ENCODE measurements at regions not wholly inside any gene's neighbourhood (a gene's known extent, or its start where the extent isn't known, plus 50 kb on each side); places are given as distances from the start of the nearest gene placed in this dataset.

- TF ChIP-seq RFX5 (IDR thresholded peaks at IDR 0.05; ENCODE audit: low read depth, low read length) (no peak), SMC3 (IDR thresholded peaks at IDR 0.05; ENCODE audit: low read depth, low read length) (no peak), MAFK (IDR thresholded peaks at IDR 0.05; ENCODE audit: low read depth, low read length) (no peak), MXI1 (IDR thresholded peaks at IDR 0.05; ENCODE audit: borderline replicate concordance, low read depth, low read length) (no peak), FOS (IDR thresholded peaks at IDR 0.05; ENCODE audit: low read depth, low read length) (no peak), CEBPB (IDR thresholded peaks at IDR 0.05; ENCODE audit: low read depth, low read length) (no peak), MAZ (IDR thresholded peaks at IDR 0.05; ENCODE audit: borderline replicate concordance, low read depth, low read length) (no peak), RAD21 (IDR thresholded peaks at IDR 0.05; ENCODE audit: low read length) (no peak), CTCF (conservative IDR thresholded peaks at IDR 0.05; ENCODE audit: low read depth, low read length) (no peak), RCOR1 (IDR thresholded peaks at IDR 0.05; ENCODE audit: insufficient replicate concordance, low read length) (no peak), CHD1 (IDR thresholded peaks at IDR 0.05; ENCODE audit: low read depth, low read length) (no peak), NFE2L2 (IDR thresholded peaks at IDR 0.05; ENCODE audit: low read depth, low read length) (no peak), POLR2A (IDR thresholded peaks at IDR 0.05; ENCODE audit: low read depth, low read length) (no peak), BHLHE40 (IDR thresholded peaks at IDR 0.05; ENCODE audit: low read depth, low read length) (no peak)
- TF ChIP-seq, protein P1, sequence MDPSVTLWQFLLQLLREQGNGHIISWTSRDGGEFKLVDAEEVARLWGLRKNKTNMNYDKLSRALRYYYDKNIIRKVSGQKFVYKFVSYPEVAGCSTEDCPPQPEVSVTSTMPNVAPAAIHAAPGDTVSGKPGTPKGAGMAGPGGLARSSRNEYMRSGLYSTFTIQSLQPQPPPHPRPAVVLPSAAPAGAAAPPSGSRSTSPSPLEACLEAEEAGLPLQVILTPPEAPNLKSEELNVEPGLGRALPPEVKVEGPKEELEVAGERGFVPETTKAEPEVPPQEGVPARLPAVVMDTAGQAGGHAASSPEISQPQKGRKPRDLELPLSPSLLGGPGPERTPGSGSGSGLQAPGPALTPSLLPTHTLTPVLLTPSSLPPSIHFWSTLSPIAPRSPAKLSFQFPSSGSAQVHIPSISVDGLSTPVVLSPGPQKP (IDR thresholded peaks at IDR 0.05; ENCODE audit: borderline replicate concordance, low read depth, low read length): no peak
- TF ChIP-seq, protein P2, sequence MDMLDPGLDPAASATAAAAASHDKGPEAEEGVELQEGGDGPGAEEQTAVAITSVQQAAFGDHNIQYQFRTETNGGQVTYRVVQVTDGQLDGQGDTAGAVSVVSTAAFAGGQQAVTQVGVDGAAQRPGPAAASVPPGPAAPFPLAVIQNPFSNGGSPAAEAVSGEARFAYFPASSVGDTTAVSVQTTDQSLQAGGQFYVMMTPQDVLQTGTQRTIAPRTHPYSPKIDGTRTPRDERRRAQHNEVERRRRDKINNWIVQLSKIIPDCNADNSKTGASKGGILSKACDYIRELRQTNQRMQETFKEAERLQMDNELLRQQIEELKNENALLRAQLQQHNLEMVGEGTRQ (IDR thresholded peaks at IDR 0.05; ENCODE audit: low read depth, low read length): no peak
- POLR2A ChIA-PET (ENCODE audit: unreplicated experiment): no interaction called here
- in situ Hi-C loops (cut with MboI; ENCODE audit: low sequenced_read_pairs): no loop called here
These were observed 1755.2 kb downstream of the C4orf33 start for GRCh38 chr4:130851107-130851506.

More at GRCh38 chr4:130851107-130851506, 1755.2 kb downstream of the C4orf33 start:
- no peaks in the 10 kb centered on the region for H3K27me3 ChIP-seq (ENCODE audit: control insufficient read depth, insufficient read depth, low read length)
- no peaks in the 10 kb centered on the region for H3K4me1 ChIP-seq (ENCODE audit: control insufficient read depth, insufficient read depth, low read length)
- DNase-seq (no peak), ATAC-seq (ENCODE audit: low read depth) (no peak)
- H2BK120ac ChIP-seq (ENCODE audit: low read depth, low read length): no peak overlapping the region
- no peaks in the 10 kb centered on the region for H3K79me1 ChIP-seq (ENCODE audit: low read depth in 1 of 2, low read length in 2 of 2)
- H3K9me3 ChIP-seq (ENCODE audit: control insufficient read depth, insufficient read depth, low read length): peaks cover 17% of the 10 kb centered on the region
- H3K23ac ChIP-seq (ENCODE audit: low read depth, low read length): no peak overlapping the region
- no peak overlapping the region for H3K27ac ChIP-seq (ENCODE audit: insufficient read depth, low read length)
- H3K18ac ChIP-seq (ENCODE audit: low read depth, low read length): no peak overlapping the region
- no peak overlapping the region for H2BK5ac ChIP-seq (ENCODE audit: low read depth, low read length, poor library complexity, severe bottlenecking)
- H4K20me1 ChIP-seq (ENCODE audit: insufficient read depth, low read length): no peaks in the 10 kb centered on the region
- no peak overlapping the region for H4K5ac ChIP-seq (ENCODE audit: low read depth, low read length)
- no peak overlapping the region for H3K9ac ChIP-seq (ENCODE audit: low read depth, low read length)
- no peak overlapping the region for H3K4me3 ChIP-seq (ENCODE audit: insufficient read depth, low read depth, low read length)
- H2AFZ ChIP-seq (replicated peaks; ENCODE audit: low read length, poor library complexity): no peak overlapping the region
- H3K4me2 ChIP-seq (ENCODE audit: low read depth, low read length): no peak overlapping the region
- H4K8ac ChIP-seq (ENCODE audit: low read depth in 2 of 2, low read length in 2 of 2): no peak overlapping the region
- dilution Hi-C loops (cut with HindIII; ENCODE audit: low sequenced_read_pairs, unreplicated experiment): no loop called here
- no TSS peak for BruUV-seq (replicated peaks)
- H3K4ac ChIP-seq (ENCODE audit: low read depth, low read length): no peak overlapping the region
- H3K36me3 ChIP-seq (ENCODE audit: control insufficient read depth, insufficient read depth, low read length): no peaks in the 10 kb centered on the region
- H2BK15ac ChIP-seq (ENCODE audit: low read depth, low read length): no peak overlapping the region
- no peaks in the 10 kb centered on the region for H3K9me1 ChIP-seq (ENCODE audit: insufficient read depth, low read length)
- no peak overlapping the region for H3K56ac ChIP-seq (ENCODE audit: extremely low read depth, insufficient read depth, low read length)
- no peak overlapping the region for H4K91ac ChIP-seq (ENCODE audit: insufficient read depth, low read depth, low read length)
- H2AK9ac ChIP-seq (replicated peaks; ENCODE audit: low read depth, low read length, poor library complexity): no peak overlapping the region
- WGBS, 2 experiments (ENCODE audit: extremely low coverage in 2 of 2, insufficient read length in 1 of 2): no CpG with 5 or more reads among the region's 2 CpGs
- intact Hi-C loops (cut with micrococcal nuclease): no loop called here
- H2BK20ac ChIP-seq (ENCODE audit: low read depth, low read length): no peak overlapping the region
- no peak overlapping the region for H2AK5ac ChIP-seq (ENCODE audit: low read depth, low read length)
- CTCF ChIA-PET: no interaction called here
- no peak overlapping the region for H3K14ac ChIP-seq (replicated peaks; ENCODE audit: low read depth, low read length)

All from IMR-90 (cell line).